Prostate gland (tissue), 2 donors: ENCODE measurements at regions not wholly inside any gene's neighbourhood (a gene's known extent, or its start where the extent isn't known, plus 50 kb on each side); places are given as distances from the start of the nearest gene placed in this dataset.

Source experiments
- POLR2A ChIP-seq: fragments of 450-650 bp; IDR thresholded peaks from one replicate; pipeline ENCODE4 v1.6.1; 2016; ENCODE audit warnings: antibody characterized with exemption, mild to moderate bottlenecking
- POLR2AphosphoS5 ChIP-seq: sonication (generic); formaldehyde crosslinking; IDR thresholded peaks from one replicate; pipeline ENCODE4 v1.6.1; 2017; ENCODE audit warnings: antibody characterized with exemption
- TF ChIP-seq, protein P1 (sequence below), 4 experiments: fragments of 200-600 bp in 2 of 4; fragments of 450-650 bp in 2 of 4; sonication (generic) in 2 of 4; IDR thresholded peaks; 1 replicate in 3 of 4; 2 replicates in 1 of 4; pipeline ENCODE4 v1.5.1; 2016 to 2019; ENCODE audit warnings: antibody characterized with exemption in 4 of 4, mild to moderate bottlenecking in 2 of 4, moderate library complexity in 2 of 4

DNA sequence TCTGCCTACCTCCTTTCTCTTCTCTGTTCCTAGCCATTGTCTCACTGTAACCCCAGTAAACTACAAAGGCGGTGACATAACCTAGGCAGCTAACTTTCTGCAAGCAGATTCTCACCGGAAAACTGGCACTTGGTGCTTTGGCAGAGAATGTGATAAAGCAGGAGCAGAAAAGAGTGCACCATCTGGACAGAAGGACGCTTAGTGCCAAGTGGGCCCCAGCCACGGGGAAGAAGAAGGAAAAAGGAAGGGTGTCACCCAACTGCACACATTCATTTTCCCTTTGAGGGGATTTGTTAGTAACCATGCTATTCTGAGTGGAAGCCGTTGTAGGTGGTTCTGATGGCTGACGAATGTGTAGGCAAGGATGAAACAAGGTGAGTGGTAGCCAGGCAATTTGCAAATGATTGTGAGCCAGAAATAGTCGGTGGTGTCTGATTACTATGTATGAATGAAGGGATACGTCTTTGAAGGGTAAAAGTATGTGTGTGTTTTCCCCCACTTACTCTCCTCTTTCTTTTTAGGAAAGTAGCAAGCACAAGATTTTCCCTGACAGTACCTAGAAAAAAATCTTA lies 148.3 kb upstream of the STXBP5 start:
- TF ChIP-seq POLR2A (no peak), POLR2AphosphoS5 (no peak)
- TF ChIP-seq, protein P1, sequence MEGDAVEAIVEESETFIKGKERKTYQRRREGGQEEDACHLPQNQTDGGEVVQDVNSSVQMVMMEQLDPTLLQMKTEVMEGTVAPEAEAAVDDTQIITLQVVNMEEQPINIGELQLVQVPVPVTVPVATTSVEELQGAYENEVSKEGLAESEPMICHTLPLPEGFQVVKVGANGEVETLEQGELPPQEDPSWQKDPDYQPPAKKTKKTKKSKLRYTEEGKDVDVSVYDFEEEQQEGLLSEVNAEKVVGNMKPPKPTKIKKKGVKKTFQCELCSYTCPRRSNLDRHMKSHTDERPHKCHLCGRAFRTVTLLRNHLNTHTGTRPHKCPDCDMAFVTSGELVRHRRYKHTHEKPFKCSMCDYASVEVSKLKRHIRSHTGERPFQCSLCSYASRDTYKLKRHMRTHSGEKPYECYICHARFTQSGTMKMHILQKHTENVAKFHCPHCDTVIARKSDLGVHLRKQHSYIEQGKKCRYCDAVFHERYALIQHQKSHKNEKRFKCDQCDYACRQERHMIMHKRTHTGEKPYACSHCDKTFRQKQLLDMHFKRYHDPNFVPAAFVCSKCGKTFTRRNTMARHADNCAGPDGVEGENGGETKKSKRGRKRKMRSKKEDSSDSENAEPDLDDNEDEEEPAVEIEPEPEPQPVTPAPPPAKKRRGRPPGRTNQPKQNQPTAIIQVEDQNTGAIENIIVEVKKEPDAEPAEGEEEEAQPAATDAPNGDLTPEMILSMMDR (IDR thresholded peaks at IDR 0.05): no peak
